ENCODE measurements at regions not wholly inside any gene's neighbourhood (a gene's known extent, or its start where the extent isn't known, plus 50 kb on each side); places are given as distances from the start of the nearest gene placed in this dataset.

- DNase-seq (ENCODE audit: low read depth in 2 of 2, low spot score in 1 of 2): no peak
Observed at GRCh38 chr15:93219859-93220420, 130.9 kb upstream of the RGMA start.

- DNase-seq (ENCODE audit: low read depth in 2 of 2, low spot score in 1 of 2): no peak
Observed at GRCh38 chr15:93217343-93217742, 128.3 kb upstream of the RGMA start.

- no peak for DNase-seq (ENCODE audit: low read depth in 2 of 2, low spot score in 1 of 2)
Observed at GRCh38 chr15:93214106-93214505, 125.1 kb upstream of the RGMA start.

- no peak for DNase-seq (ENCODE audit: low read depth in 2 of 2, low spot score in 1 of 2)
Observed at GRCh38 chr15:93213281-93213680, 124.3 kb upstream of the RGMA start.

- DNase-seq (ENCODE audit: low read depth in 2 of 2, low spot score in 1 of 2): no peak
Observed at GRCh38 chr15:93212578-93212977, 123.6 kb upstream of the RGMA start.

GRCh38 chr15:93210995-93211394 lies 122.0 kb upstream of the RGMA start:
- DNase-seq (ENCODE audit: low read depth in 2 of 2, low spot score in 1 of 2): no peak

- no peak for DNase-seq (ENCODE audit: low read depth in 2 of 2, low spot score in 1 of 2)
Observed at GRCh38 chr15:93209690-93210445, 120.9 kb upstream of the RGMA start.

GRCh38 chr15:93206893-93207292 lies 117.9 kb upstream of the RGMA start:
- no peak for DNase-seq (ENCODE audit: low read depth in 2 of 2, low spot score in 1 of 2)

GRCh38 chr15:93205413-93205812 lies 116.4 kb upstream of the RGMA start:
- DNase-seq (ENCODE audit: low read depth in 2 of 2, low spot score in 1 of 2): no peak

GRCh38 chr15:93203036-93203435 lies 114.0 kb upstream of the RGMA start:
- no peak for DNase-seq (ENCODE audit: low read depth in 2 of 2, low spot score in 1 of 2)

GRCh38 chr15:93202405-93202804 lies 113.4 kb upstream of the RGMA start:
- DNase-seq (ENCODE audit: low read depth in 2 of 2, low spot score in 1 of 2): no peak

- no peak for DNase-seq (ENCODE audit: low read depth in 2 of 2, low spot score in 1 of 2)
Observed at GRCh38 chr15:93201940-93202339, 112.9 kb upstream of the RGMA start.

- DNase-seq (ENCODE audit: low read depth in 2 of 2, low spot score in 1 of 2): no peak
Observed at GRCh38 chr15:93200837-93201226, 111.8 kb upstream of the RGMA start.

GRCh38 chr15:93200081-93200836 lies 111.2 kb upstream of the RGMA start:
- no peak for DNase-seq (ENCODE audit: low read depth in 2 of 2, low spot score in 1 of 2)

GRCh38 chr15:93196135-93196670 lies 107.2 kb upstream of the RGMA start:
- DNase-seq (ENCODE audit: low read depth in 2 of 2, low spot score in 1 of 2): no peak

GRCh38 chr15:93195109-93195508 lies 106.1 kb upstream of the RGMA start:
- DNase-seq (ENCODE audit: low read depth in 2 of 2, low spot score in 1 of 2): no peak

GRCh38 chr15:93190238-93190637 lies 101.2 kb upstream of the RGMA start:
- no peak for DNase-seq (ENCODE audit: low read depth in 2 of 2, low spot score in 1 of 2)

GRCh38 chr15:93189561-93189960 lies 100.5 kb upstream of the RGMA start:
- DNase-seq (ENCODE audit: low read depth in 2 of 2, low spot score in 1 of 2): no peak

GRCh38 chr15:93188236-93188635 lies 99.2 kb upstream of the RGMA start:
- DNase-seq (ENCODE audit: low read depth in 2 of 2, low spot score in 1 of 2): no peak

GRCh38 chr15:93185796-93186195 lies 96.8 kb upstream of the RGMA start:
- no peak for DNase-seq (ENCODE audit: low read depth in 2 of 2, low spot score in 1 of 2)

GRCh38 chr15:93182703-93183205 lies 93.7 kb upstream of the RGMA start:
- no peak for DNase-seq (ENCODE audit: low read depth in 2 of 2, low spot score in 1 of 2)

GRCh38 chr15:93180656-93181055 lies 91.6 kb upstream of the RGMA start:
- DNase-seq (ENCODE audit: low read depth in 2 of 2, low spot score in 1 of 2): no peak
